ENCODE measurements at regions not wholly inside any gene's neighbourhood (a gene's known extent, or its start where the extent isn't known, plus 50 kb on each side); places are given as distances from the start of the nearest gene placed in this dataset.
"Not testable (repeated sequence)": the region's sequence is repeated elsewhere in the genome, so short reads cannot be mapped to it uniquely, and the experiment has no call there.

- no peak for DNase-seq
Measured at GRCh38 chr10:4633776-4634175, 192.2 kb upstream of the AKR1E2 start.

- no peak for DNase-seq
Measured at GRCh38 chr10:4633186-4633585, 192.8 kb upstream of the AKR1E2 start.

GRCh38 chr10:4632757-4633156, 193.2 kb upstream of the AKR1E2 start:
- no peak for DNase-seq

- DNase-seq: no peak
Measured at GRCh38 chr10:4626919-4627318, 199.1 kb upstream of the AKR1E2 start.

GRCh38 chr10:4623757-4624420, 202.1 kb upstream of the AKR1E2 start:
- no peak for DNase-seq

- no peak for DNase-seq
Measured at GRCh38 chr10:4623200-4623599, 202.8 kb upstream of the AKR1E2 start.

GRCh38 chr10:4622384-4622783, 203.6 kb upstream of the AKR1E2 start:
- DNase-seq: no peak

- DNase-seq: peak in 1 of 5 experiments; percentile 5
Measured at GRCh38 chr10:4617589-4617988, 208.4 kb upstream of the AKR1E2 start.

- DNase-seq: no peak
Measured at GRCh38 chr10:4615042-4615441, 211.0 kb upstream of the AKR1E2 start.

GRCh38 chr10:4609251-4609650, 216.8 kb upstream of the AKR1E2 start:
- DNase-seq: no peak

- no peak for DNase-seq
Measured at GRCh38 chr10:4607681-4608080, 218.3 kb upstream of the AKR1E2 start.

- no peak for DNase-seq
Measured at GRCh38 chr10:4606856-4607636, 219.0 kb upstream of the AKR1E2 start.

- DNase-seq: no peak
Measured at GRCh38 chr10:4602764-4603491, 223.1 kb upstream of the AKR1E2 start.

GRCh38 chr10:4599471-4599870, 226.5 kb upstream of the AKR1E2 start:
- no peak for DNase-seq

GRCh38 chr10:4597898-4598297, 228.1 kb upstream of the AKR1E2 start:
- not testable (repeated sequence) for DNase-seq

- no peak for DNase-seq
Measured at GRCh38 chr10:4596951-4597350, 229.1 kb upstream of the AKR1E2 start.

GRCh38 chr10:4595719-4596319, 230.2 kb upstream of the AKR1E2 start:
- DNase-seq: no peak

- DNase-seq: no peak
Measured at GRCh38 chr10:4590807-4591206, 235.2 kb upstream of the AKR1E2 start.

GRCh38 chr10:4588824-4589223, 237.2 kb upstream of the AKR1E2 start:
- DNase-seq: no peak

GRCh38 chr10:4587466-4587865, 238.5 kb upstream of the AKR1E2 start:
- DNase-seq: no peak

- DNase-seq: no peak
Measured at GRCh38 chr10:4586776-4587175, 239.2 kb upstream of the AKR1E2 start.

GRCh38 chr10:4581929-4582328, 244.1 kb upstream of the AKR1E2 start:
- no peak for DNase-seq

- no peak for DNase-seq
Measured at GRCh38 chr10:4579844-4580243, 246.2 kb upstream of the AKR1E2 start.

Data from T-helper 2 cell (primary cell).